GM18499 (cell line): ENCODE measurements at regions not wholly inside any gene's neighbourhood (a gene's known extent, or its start where the extent isn't known, plus 50 kb on each side); places are given as distances from the start of the nearest gene placed in this dataset.

ENCODE experiments used
- ATAC-seq: cut with Tn5 transposase; IDR thresholded peaks from one replicate; pipeline ENCODE4 v1.9.1; 2021; ENCODE audit warnings: moderate number of reproducible peaks; ENCODE audit not compliant: insufficient read depth, unreplicated experiment

- no peak for ATAC-seq
These were observed 55.7 kb upstream of the PHACTR2 start for GRCh38 chr6:143621876-143622605.

- ATAC-seq: no peak
These were observed 56.4 kb upstream of the PHACTR2 start for GRCh38 chr6:143621159-143621873.

- ATAC-seq: no peak
These were observed 57.3 kb upstream of the PHACTR2 start for GRCh38 chr6:143620447-143620846.

GRCh38 chr6:143619824-143620401 lies 57.9 kb upstream of the PHACTR2 start:
- ATAC-seq: no peak

- ATAC-seq: no peak
These were observed 61.0 kb upstream of the PHACTR2 start for GRCh38 chr6:143616741-143617140.

GRCh38 chr6:143615785-143616184 lies 62.0 kb upstream of the PHACTR2 start:
- no peak for ATAC-seq

GRCh38 chr6:143614235-143614634 lies 63.5 kb upstream of the PHACTR2 start:
- ATAC-seq: no peak

- ATAC-seq: no peak
These were observed 64.0 kb upstream of the PHACTR2 start for GRCh38 chr6:143613749-143614148.

- no peak for ATAC-seq
These were observed 65.6 kb upstream of the PHACTR2 start for GRCh38 chr6:143612186-143612585.

- ATAC-seq: no peak
These were observed 66.2 kb upstream of the PHACTR2 start for GRCh38 chr6:143611580-143611979.

GRCh38 chr6:143609972-143610371 lies 67.8 kb upstream of the PHACTR2 start:
- no peak for ATAC-seq

- ATAC-seq: no peak
These were observed 68.3 kb upstream of the PHACTR2 start for GRCh38 chr6:143609501-143609900.

- no peak for ATAC-seq
These were observed 68.9 kb upstream of the PHACTR2 start for GRCh38 chr6:143608906-143609305.

- no peak for ATAC-seq
These were observed 69.8 kb upstream of the PHACTR2 start for GRCh38 chr6:143607974-143608373.

GRCh38 chr6:143607168-143607567 lies 70.6 kb upstream of the PHACTR2 start:
- no peak for ATAC-seq

- no peak for ATAC-seq
These were observed 71.8 kb upstream of the PHACTR2 start for GRCh38 chr6:143605906-143606521.

- ATAC-seq: no peak
These were observed 74.3 kb upstream of the PHACTR2 start for GRCh38 chr6:143603455-143603854.

- no peak for ATAC-seq
These were observed 76.3 kb upstream of the PHACTR2 start for GRCh38 chr6:143601504-143601903.

GRCh38 chr6:143600821-143601220 lies 76.9 kb upstream of the PHACTR2 start:
- ATAC-seq: no peak

GRCh38 chr6:143598466-143599080 lies 79.2 kb upstream of the PHACTR2 start:
- no peak for ATAC-seq

- ATAC-seq: no peak
These were observed 80.9 kb upstream of the PHACTR2 start for GRCh38 chr6:143596866-143597265.
